ENCODE measurements at regions not wholly inside any gene's neighbourhood (a gene's known extent, or its start where the extent isn't known, plus 50 kb on each side); places are given as distances from the start of the nearest gene placed in this dataset.

GRCh38 chr3:54071601-54072000 is 50.8 kb upstream of the CACNA2D3 start:
- TF ChIP-seq CTCF (IDR thresholded peaks at IDR 0.05; ENCODE audit: insufficient read depth, low read length): no peak
- DNase-seq (ENCODE audit: low read depth): no peak
- H3K4me3 ChIP-seq (ENCODE audit: low read depth, low read length): no peak overlapping the region

- DNase-seq (ENCODE audit: low read depth): no peak
- no peak for TF ChIP-seq CTCF (IDR thresholded peaks at IDR 0.05; ENCODE audit: insufficient read depth, low read length)
- H3K4me3 ChIP-seq (ENCODE audit: low read depth, low read length): no peak overlapping the region
Observed at GRCh38 chr3:54069961-54070360, 52.4 kb upstream of the CACNA2D3 start.

DNA sequence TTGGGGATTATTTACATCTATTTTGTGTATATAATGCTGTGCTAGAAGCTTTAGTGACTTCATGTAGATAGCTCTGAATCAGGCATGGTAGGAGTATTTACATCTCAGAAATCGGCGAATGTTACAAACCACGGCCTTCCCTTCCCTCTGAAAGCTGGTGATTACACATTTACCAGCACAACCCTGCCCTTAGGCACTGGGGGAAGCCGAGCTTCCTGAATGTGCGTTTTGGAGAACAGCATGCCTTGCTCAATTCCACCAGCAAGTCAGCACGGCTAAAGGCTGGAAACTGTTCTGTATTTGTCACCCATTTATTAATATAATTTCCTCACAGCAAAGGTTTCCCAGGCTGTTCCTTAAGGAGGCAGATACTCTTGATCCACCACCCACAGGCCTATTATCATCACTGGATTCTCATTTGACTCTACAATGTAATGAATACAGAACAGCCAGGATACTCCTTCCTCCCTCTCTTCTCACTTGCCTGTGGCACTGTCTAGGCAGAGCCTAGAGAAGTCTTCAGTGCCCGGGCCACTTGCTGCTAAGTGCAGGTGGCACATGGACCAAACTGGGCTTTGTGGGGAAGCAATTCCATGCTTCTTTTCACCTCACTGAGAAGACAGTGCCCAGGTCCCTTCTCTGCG is 55.2 kb upstream of the CACNA2D3 start:
- H3K4me3 ChIP-seq (ENCODE audit: low read depth, low read length): no peak overlapping the region
- DNase-seq (ENCODE audit: low read depth): no peak
- no peak for TF ChIP-seq CTCF (IDR thresholded peaks at IDR 0.05; ENCODE audit: insufficient read depth, low read length)

DNA sequence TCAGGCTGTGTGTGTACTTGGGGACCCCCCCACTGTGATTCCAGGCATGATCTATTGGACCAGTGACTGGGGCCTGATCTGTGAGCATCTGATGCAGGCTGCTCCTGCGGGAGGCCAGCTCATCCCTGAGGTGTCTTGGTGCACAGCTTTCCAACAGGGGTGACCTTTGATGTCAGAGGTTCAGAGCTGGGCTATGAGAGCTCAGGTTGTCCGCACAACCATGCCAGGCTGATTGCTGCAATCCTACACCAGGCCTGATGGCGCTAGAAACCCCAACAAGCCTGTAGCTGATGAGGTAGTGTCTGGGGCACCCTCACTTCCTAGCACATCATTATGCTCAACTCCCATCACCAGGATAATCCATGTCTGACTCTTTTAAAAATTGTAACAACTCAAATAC is 56.1 kb upstream of the CACNA2D3 start:
- no peak for TF ChIP-seq CTCF (IDR thresholded peaks at IDR 0.05; ENCODE audit: insufficient read depth, low read length)
- DNase-seq (ENCODE audit: low read depth): no peak
- no peak overlapping the region for H3K4me3 ChIP-seq (ENCODE audit: low read depth, low read length)

DNA sequence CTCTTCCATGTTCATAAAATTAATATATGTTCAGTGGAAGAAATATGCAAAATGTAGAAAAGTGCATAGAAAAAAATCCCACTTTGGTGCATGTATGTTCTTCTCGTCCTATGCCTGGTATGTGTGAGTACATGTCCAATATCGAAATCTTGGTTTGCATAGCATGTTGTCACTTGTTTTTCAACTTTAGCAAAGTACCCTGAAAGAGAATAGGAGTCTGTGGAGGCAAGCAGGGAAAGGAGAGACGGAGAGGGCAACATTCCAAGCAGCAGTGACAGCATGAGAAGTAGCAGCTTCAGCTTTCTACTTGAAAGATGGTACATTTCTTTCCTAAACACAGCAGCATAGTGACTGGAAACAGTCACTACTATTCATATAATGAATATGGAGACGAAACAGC is 56.8 kb upstream of the CACNA2D3 start:
- no peak for TF ChIP-seq CTCF (IDR thresholded peaks at IDR 0.05; ENCODE audit: insufficient read depth, low read length)
- no peak overlapping the region for H3K4me3 ChIP-seq (ENCODE audit: low read depth, low read length)
- DNase-seq (ENCODE audit: low read depth): no peak

GRCh38 chr3:54065140-54065539 is 57.2 kb upstream of the CACNA2D3 start:
- no peak for DNase-seq (ENCODE audit: low read depth)
- no peak overlapping the region for H3K4me3 ChIP-seq (ENCODE audit: low read depth, low read length)
- no peak for TF ChIP-seq CTCF (IDR thresholded peaks at IDR 0.05; ENCODE audit: insufficient read depth, low read length)

DNA sequence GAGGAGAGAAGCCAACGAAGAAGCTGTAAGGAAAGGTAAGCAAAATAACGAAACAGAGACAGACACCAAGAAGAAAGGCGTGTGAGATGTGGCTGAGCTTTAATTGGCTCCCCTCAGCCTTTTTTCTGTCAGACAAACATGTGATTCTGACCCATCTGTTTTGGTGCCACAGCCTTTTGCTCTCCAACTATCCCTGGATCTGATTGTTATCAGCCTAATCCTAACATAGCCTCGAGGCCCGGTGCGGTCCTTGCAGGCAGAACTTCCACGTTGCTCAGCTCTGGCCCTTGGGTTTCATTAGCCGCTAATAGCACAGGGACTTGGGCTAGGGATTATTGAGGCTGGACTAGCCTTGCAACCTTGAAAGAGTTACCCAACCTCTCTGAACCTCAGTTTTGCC is 57.9 kb upstream of the CACNA2D3 start:
- H3K4me3 ChIP-seq (ENCODE audit: low read depth, low read length): no peak overlapping the region
- TF ChIP-seq CTCF (IDR thresholded peaks at IDR 0.05; ENCODE audit: insufficient read depth, low read length): no peak
- DNase-seq (ENCODE audit: low read depth): no peak

Data from fibroblast of the aortic adventitia (primary cell).